NCI-H2171 treated with DMSO at 0.1 percent for 48 hours (cell line): ENCODE measurements at regions not wholly inside any gene's neighbourhood (a gene's known extent, or its start where the extent isn't known, plus 50 kb on each side); places are given as distances from the start of the nearest gene placed in this dataset.

Source experiments
- DNase-seq: peaks from one replicate; lab custom pipeline; 2025; lab: John Stamatoyannopoulos, UW

DNA sequence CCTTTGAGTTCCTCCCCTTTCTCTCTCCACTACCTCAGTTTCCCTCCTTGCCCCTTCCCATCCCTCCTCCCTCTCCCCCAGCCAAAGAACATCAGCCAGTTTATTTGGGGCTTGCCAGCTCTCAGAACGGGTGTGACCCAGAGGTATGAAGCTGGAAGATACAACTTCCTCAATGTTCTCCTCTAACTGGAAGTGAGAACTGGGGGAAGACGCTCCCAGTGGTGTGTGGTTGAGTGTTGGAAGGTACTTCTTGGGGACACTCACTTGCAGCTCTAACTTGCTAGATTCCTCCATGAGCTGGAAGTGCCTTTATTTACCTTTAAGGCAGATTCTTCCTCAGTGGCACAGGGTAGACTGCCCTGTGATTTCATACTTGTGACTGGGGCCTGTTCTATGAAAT, 110.5 kb upstream of the HABP2 start:
- no peak for DNase-seq

DNA sequence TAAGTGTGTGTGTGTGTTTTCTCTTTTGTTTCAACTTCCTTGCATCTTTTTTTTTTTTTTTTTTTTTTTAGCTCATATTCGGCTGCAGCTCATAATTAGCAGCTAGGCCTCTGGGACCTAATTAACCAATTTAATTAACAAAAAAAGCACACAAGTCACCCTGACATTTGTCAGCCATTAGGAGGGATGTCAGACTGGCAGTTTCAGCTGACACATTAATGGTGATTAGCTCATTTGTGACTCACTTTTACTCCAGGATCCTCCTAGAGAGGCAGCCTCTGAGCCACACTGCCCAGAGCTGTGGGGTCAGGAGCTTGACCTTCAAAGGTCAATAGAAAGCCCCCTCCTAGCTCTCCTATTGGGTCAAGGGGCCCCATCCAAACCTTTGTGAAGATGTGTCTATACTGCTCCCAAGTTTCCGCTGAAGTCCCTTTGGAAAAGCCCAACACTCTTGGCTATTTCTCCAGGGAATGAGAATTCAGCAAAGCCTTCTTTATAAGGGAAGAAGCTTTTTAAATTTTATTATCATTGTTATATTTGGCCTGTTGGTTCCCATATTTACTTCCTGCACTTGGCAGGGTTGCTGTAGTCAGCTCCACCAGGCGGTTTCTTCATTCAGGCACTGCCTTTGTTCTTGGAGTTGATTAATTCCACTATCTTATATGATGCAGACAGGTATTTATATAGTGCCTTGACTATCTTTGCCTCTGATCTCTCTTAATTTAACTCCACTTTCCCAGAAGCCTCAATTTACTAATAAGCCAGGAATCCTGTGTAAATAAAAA, 109.5 kb upstream of the HABP2 start:
- no peak for DNase-seq

DNA sequence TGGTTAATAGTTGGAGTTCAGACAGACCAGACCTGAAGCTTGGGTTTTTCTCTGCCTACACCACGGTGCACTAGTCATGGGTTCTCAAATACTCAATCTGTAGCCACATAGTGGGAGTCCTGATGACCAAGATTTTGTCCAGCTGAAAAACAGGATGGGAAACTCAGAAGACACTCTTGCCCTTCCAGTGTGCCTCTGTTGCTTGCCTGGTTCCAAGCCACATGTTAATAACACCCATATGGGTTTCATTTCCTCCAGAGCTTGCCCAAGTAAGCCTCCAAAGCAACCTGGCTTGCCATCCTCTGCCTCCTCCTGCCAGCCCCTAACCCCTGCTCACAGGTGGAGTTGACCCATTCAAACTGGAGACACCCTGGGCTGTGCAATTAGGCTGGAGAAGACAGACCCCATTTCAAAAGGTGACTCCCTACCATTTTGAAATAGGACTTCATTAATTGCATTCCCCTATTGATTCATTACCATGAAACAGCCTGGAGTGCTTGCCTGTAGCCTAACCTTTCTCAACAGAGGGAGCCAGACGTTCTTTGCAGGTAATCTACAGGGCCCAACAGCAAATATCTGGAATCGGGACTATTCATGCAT, 108.0 kb upstream of the HABP2 start:
- DNase-seq: no peak

DNA sequence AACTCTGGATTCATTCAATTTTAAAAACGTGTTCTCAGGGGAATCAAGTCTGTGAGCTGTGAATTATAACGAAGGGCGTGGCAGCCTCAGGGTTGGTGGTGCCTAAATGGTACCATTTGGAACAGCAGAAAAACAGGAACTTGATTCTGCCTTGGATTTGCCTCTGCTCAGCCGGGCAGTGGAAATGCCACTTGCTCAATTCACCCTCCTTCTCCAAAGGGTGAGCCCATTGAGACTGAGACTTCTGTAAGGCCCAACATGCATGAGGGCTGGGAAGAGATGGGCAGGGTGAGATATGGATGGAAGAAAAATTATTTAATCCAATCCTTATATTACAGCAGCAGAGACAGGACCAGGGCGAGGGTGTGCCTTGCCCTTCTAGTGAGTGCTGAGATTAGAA, 107.1 kb upstream of the HABP2 start:
- no peak for DNase-seq

- no peak for DNase-seq
Measured at GRCh38 chr10:113446739-113447138, 106.1 kb upstream of the HABP2 start.

DNA sequence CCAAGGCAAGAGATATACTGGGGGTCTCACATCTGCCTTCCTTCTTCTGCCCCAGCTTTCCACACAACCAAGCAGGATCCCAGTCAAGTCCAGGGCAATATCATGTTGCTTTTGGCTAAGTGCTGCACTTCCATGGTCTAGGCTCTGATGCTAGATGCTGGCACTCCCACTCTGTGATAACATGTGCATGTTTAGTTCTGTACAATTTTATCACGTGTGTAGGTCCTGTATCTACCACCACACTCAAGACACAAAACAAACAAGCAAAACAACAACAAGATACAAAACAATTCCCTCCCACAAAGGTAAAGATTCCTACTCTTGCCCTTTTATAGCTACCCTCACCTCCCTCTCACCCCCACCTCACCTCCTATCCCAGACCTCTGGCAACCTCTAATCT, 105.6 kb upstream of the HABP2 start:
- no peak for DNase-seq

DNA sequence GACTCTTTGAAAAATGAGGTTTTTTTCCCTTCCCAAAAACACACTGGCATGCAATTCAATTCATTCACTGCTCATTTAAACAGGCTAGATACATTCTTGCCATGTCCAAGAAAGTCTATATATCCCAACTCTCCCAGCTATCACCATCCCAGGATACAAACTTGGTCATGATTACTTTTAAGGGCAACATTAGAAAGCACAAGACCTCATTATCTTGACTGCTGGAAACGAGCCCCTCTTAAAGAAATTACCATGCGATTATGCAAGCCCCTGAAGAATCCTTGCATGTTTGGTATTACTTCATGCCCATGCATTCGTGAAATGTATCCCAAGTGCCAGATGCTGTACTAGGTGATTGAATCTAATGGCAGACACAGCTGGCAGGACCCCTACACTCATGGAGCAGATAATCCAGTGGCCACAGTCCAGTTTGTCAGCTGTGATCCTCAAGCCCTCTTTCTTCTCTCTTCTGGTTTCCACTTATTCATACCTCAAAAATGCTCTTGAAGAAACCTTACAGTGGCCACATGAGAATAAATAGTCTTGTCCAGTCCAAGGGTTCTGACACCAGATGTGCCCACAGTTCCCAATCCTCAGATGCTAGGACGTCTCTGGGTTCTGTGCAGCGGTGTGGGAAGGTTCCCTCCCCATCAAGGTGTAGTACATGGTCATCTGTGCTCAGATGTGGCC, 103.7 kb upstream of the HABP2 start:
- no peak for DNase-seq

DNA sequence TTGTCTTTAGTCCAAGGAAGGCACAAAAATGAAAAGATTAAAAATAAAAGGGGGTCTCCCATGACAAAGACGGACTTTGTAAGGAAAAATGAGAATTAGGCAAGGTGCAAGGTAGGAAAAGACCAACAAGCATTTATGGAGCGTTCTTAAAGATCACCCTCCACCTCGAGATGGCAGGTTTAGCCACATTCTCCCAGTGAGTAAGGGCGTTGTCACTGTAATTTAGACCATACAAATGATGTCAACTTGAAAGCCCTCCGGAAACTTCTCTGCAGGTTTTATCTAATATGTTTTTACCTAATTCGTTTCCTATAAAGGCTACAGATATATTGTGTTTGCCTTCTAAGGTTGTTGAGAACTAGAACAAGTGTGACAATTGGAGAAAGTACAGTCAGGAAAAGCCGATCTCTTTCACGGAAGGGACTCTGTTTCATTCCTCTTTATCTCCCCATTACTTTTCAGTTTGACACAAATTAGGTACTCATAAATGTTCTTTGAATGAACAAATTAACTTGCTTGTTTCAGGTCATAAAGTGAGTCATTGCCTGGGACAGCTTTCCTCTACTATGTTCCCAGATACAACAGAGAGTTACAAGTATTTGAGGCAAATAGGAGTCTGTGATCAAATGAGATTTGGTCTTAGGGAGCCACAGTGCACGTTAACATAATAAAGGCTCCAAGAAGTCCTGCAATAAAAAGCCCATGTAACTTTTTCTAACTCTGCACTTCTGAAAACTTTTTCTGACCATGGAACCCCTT, 102.6 kb upstream of the HABP2 start:
- no peak for DNase-seq

DNA sequence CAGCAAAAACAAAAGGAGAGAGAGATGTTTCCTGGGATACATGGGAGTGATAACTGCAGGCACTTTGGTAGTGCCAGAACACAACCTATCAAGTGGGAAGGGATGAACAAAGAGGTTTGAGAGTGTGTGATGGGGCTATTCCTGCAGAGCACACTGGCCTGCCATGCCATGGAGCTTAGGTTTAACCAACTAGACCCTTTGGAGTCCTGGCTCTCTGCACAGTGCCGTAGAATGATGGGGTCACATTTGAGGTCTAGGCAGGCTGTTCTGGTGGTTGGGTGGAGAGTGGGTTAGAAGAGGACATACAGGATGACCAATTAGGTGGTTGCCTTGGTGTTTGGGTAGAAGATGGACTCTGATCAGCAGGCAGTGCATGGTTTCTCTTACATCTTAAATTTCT, 101.9 kb upstream of the HABP2 start:
- DNase-seq: no peak

DNA sequence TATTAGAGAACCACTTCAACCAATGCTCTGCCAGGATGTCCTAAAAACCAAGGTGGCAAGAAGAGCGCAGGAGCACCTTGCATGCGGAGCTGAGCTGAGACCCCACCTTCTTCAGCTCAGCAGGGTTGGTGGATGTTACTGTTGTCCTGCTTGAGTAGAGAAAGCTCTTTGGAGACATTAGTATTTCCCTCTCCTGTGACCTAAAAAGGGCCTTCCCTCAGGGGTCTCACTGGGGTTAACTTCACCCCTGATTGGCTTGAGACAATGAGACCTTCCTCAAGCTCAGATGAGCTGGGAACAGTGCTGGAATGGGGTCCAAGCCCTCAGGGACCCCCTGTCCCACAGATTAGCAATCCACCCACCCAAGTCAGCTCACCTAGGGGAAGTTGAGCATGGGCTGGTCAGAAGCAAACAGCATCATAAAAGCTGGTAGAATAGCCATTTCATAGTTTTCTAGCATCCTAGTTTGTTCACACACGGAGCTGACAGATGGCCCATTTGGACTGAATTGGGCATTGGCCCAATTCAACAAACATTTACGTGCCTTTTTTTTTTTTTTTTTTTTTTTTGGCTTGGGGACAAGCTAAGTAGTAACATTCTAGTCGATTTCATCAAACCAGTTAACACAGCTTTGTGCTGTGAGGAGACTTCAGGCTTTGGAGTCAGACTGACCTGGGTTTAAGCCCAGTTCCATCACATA, 100.6 kb upstream of the HABP2 start:
- no peak for DNase-seq

DNA sequence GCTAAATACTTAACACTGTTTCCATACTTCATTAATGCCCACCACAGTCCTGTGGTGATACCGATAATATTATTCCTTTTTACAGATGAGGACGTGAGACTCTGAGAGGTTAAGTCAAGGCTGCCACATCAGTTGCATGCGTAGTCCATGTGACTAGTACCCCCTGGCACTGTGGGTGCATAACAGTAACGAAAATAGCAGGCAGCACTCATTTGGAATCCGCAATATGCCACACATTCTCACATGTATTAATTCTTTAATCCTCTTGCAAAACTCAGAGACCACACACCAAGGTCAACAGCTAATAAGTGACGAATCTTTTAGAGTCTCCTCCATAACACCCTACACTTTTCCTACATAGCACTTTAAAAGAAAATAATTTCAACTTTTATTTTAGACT, 99.5 kb upstream of the HABP2 start:
- no peak for DNase-seq

DNA sequence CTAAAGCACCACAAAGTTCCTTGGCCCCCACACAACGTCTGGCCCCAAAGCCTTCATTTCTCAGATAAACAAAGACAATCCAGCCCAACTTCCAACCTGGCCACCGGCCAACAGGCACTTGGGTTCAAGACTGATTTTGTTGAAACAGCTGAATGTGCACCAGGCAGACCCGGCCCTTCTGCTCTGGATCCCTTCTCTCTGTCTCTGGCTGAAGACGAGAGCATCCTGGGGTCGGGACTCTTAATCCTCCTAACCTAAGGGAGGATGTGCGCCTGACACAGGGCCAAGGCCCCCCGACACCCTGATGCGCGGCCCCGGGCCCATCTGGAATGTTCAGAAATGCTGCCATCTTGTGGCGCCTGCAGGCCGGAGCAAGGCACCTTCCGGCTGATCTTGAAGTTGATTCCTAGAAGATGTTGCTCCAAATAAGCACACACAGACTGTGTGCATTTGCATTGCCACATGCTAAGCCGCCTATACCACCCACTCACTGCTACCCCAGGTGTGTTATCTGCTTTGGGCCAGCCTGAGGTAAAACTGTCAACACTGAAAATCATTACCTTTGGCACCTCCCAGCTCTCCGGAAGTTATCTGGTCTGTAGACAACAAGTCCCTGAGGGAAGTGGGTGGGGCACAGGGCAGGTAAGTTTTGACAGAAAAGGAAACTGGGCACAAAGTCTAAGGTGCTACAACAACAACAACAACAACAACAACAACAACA, 98.4 kb upstream of the HABP2 start:
- DNase-seq: no peak

DNA sequence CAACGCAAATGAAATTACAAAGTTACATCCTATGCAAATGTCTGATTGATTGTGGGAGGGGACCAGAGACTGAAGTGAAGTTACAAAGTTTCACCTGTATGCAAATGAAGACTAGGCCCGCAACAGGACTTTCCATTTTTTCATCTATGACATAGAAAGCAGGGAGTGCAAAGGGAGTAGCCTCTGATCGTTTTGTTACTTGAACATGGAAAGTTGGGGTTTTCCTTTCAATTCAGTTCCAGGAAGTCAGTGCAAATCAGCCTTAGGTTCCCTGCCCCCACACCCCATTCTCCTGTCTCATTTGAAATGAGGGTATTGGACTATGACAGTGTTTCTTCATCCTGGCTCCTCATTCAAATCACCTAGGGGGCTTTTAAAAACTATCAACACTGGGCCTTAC, 96.9 kb upstream of the HABP2 start:
- no peak for DNase-seq

DNA sequence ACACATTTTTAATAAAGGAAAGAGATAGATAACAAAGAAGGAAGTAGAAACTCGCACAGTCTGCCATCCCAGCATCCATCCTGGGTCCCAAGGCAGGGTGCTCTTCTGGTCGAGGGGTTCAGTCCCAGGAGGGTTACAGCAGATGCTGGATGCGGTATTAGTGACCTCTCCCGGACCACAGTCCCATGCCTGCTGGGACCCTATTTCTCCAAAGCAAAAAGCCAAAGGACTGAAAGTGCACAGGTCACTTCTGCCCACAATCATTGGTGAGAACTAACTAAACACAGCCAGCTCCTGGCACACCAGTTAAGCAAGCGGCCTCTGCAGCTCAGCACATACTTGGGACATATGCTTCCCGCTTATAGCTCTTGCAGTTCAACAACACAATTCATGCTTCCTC, 96.1 kb upstream of the HABP2 start:
- DNase-seq: no peak

DNA sequence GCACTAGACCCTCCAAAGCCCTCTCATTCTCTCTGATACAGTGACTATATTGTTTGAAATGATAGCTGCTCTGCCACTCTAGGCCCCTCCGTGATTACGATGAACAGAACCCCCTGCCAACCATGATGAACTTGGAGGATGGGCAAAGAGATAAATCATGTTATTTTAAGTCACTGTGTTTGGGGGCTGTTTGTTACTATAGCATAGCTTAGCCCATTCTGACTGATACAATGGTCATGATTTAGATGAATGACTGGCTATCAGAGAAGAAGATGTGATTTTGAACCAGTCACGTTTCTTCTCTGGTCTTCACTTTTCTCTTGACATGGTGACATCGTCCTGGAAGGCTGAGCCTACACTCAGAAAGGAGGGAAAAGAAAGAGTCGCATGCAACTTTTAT, 95.4 kb upstream of the HABP2 start:
- DNase-seq: no peak

- DNase-seq: no peak
Measured at GRCh38 chr10:113458451-113458850, 94.4 kb upstream of the HABP2 start.

DNA sequence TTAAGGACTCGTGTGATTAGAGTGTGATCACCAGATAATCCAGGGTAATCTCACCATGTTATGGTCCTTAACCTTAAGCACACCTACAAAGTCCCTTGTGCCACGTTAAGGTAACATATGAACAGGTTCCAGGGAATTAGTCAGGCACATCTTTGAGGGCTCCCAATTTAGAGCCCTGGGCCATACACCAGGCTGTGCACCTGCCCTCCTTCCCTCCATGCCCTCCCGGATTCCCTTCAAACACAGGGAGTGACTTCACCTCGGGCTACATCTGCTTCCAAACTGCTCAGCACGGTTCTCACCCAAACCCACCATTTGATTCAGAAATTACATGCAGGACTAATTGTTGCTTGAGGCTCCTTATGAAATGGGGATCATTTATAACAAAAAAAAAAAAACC, 93.9 kb upstream of the HABP2 start:
- DNase-seq: no peak

- DNase-seq: no peak
Measured at GRCh38 chr10:113459626-113460280, 93.1 kb upstream of the HABP2 start.

DNA sequence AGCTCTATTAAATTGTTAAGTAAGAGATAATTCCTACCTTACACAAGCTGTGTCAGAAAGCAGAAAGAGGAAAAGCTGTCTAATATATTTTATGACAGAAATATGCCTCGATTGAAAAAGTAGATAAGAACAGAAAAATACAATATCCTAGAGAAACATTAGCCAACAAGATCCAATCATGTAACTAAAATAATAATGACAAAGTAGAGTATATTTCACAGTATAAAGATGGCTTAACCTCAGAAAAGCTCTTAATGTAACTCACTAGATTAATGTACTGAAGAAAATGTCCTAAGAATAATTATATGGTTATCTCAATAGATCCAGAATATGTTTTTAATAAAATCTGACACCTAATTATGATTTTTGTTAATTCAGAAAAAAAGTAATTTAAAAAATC, 89.8 kb upstream of the HABP2 start:
- DNase-seq: no peak

GRCh38 chr10:113463777-113464176, 89.1 kb upstream of the HABP2 start:
- DNase-seq: no peak

GRCh38 chr10:113469796-113470195, 83.1 kb upstream of the HABP2 start:
- no peak for DNase-seq
